ENCODE measurements at regions not wholly inside any gene's neighbourhood (a gene's known extent, or its start where the extent isn't known, plus 50 kb on each side); places are given as distances from the start of the nearest gene placed in this dataset.

DNA sequence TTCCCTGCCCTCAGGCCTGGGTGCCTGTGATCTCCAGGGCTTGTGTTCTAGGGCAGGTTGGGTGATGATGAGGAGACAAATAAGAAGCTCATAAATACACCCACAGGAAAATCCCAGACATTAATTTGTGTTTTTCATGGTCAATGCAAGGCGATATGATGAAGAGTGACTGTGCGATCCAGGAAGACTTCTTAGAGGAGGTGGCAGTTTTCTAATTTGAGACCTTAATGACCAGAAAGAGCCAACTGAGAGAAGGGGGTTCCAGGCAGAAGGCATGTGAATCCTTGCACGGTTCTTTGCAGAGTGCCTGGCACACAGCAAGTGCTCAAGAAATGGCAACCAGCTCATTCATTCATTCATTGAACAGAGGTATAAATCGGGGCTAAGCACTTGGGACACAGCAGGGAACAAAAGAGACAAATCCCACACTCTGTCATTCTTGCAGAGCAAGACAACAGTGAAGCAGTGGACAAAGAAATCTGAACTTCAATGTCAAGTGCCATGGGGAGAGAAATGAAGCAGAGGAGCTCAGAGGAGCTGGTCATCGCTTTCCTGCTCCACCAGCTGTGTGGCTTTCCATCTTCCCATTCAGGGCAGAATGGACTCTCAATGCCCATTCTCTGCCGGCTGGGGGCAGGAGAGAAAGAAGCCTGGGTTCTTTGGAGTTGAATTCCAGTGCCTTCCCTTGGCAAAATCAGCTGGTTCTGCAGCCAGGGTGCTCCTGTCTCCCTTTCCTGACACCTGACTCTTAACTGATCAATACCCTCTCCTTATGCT, 128.3 kb downstream of the AACS start:
- no peak for DNase-seq (ENCODE audit: low spot score)

DNA sequence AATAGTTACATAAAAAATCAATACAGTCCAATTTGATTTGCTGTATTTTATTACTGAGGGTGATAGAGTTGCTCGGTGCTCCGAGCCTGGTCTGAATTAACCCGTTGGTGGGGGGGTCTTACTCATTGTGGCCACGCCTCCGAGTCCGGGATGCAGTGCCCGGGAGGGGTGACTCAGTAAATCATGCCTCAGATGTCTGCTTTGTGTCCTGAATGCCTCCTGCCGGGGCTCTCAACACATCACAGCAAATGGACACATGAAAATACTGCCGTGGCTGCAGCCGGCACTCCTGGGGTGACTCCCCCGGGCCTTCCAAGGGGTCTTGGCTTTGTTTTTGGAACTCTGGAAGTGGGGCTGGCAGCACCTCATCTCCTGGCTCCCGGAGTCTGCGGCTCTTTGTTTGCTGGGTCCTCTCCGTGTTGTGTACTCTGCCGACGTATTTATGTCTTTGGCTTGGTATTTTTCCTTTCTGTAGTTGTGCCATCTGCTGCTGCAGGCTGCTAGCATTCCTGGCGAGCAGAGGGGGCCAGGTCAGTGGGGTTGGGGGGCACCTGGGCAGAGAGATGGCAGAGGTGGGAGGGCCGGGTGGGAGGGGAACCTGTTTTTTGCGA, 129.0 kb downstream of the AACS start:
- no peak for DNase-seq (ENCODE audit: low spot score)

DNA sequence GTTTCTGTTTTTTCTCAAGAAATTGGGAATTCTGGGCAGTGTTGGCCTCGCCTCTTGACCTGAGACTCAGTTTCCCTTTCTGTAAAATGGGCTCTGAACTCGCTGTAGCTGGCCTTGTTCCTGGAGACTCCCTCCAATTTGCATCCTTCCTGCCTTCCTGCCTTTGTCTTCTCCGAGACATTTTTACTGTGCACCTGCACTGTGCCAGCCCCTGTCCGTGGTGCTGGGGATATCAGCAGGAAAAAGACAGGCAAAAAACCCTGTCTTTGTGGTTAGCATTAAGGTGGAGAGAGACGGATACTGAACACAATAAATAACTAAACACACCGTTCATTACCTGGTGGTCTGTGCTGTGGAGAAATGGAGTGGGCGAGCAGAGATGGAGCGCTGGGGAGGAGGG, 129.8 kb downstream of the AACS start:
- no peak for DNase-seq (ENCODE audit: low spot score)

DNA sequence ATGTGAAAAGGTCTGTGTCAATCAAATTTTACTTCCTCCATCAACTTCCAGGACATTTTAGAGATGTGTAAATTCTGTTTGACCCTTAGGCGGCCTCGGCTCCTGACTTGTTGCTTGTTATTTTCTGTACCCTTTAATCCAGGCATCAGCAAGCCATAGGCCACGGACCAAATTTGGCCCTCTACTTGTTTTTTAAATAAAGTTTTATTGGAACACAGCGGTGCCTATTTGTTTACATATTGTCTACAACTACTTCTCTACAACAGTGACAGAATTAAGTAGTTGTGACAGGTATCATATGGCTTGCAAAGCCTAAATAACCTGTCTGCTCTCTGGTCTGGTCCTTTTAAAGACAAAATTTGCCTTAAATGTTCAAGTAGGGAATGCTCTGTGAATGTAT, 132.1 kb downstream of the AACS start:
- DNase-seq (ENCODE audit: low spot score), result no peak

DNA sequence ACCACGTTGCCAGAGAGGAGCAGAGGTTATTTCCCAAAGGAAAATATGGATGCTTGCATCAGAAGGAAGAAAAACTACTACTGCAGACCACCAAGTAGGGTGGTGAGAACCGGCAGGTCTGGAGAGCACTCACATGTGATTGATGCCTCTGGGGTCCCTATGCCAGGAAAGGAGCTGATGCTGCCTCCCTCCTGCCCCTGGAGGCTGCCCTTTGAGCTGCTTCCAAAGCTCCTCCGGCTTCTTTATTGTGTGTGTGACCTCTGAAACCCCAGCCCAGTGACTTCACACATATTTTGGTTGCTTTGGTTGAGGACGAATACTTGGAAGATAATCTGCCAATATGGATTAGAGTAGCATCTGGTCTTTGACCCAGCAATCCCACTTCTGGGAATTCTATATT, 133.4 kb downstream of the AACS start:
- DNase-seq (ENCODE audit: low spot score), result no peak

DNA sequence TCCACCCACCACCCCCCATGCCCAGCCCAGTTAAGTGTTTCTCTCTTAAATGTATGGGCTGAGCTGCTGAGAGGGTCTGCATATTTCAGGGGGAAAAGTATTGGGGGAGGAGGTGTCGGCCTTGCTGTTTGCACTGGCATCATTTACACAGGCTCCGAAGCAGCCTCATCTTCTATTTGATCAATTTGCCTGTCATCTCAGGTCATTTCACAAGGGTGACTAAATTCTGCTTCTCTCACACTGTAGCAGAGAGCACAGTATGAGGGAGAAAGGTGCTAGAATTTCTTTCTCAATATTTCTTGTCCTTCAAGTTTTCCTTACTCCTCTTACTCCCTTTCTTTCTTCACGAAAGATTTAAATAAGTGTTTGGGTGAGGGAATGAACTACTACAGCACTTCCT, 135.9 kb downstream of the AACS start:
- DNase-seq (ENCODE audit: low spot score), result no peak

DNA sequence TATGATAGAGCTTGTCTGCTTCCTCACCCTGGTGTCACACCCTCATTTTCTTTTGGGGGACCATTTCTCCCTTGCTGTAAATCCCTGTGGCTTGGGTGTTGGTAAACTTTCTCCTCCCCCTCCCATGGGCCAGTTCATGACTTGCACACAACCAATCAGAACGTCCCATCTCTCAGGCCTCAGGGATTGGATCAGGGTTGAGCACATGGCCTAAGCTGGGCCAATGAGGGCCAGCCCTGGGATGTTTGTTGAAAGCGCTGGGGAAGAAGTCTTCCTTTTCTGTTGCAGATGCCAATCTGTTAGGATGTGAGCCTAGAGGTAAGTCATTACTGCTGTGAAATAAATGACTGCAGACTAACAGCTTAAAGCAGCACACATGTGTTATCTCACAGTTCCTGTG, 136.7 kb downstream of the AACS start:
- DNase-seq (ENCODE audit: low spot score), result no peak

DNA sequence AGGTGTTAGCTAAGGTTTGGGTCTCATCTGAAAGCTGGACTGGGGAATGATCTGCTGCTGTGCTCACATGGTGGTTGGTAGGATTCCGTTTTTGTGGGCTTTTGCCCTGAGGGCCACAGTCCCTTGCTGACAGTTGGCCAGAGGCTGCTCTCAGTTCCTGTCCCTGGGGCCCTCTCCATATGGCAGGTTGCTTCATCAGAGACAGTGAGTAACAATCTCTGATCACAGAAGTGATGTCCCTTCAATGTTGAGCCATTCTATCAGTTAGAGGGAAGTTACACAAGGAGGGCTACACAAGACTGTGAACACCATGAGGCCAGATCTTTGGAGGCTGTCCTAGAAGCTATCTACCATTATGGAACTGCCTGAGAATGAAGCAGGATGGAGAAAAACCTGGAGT, 137.2 kb downstream of the AACS start:
- DNase-seq (ENCODE audit: low spot score), result no peak

DNA sequence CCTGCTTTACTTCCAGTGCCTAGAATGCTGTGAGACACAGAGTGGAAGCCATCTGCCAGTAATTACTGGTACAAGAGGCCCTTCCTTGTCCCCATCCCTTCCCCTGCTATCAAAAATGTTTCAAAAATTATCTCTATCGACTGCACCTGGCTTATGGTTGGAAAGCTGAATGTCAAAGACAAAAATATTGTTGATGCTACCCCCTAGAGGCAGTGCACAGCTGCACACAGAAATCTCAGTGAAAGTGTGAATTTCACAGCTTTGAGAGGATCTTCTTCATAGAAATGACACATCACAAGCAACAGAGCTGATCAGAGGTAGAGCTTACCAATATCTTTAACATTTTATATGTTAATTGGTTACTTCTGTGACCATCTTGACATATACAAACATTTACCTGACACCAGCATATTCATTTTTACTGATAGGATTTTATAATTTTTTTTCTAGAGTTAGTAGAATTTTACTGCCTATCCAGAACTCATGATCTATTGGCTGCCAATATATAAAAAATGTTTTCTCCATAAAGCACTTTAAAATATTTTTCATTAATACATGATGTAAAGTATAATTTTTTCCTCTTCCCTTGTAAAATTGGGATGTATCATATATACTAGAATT, 138.0 kb downstream of the AACS start:
- peak; percentile 54 for DNase-seq (ENCODE audit: low spot score)

DNA sequence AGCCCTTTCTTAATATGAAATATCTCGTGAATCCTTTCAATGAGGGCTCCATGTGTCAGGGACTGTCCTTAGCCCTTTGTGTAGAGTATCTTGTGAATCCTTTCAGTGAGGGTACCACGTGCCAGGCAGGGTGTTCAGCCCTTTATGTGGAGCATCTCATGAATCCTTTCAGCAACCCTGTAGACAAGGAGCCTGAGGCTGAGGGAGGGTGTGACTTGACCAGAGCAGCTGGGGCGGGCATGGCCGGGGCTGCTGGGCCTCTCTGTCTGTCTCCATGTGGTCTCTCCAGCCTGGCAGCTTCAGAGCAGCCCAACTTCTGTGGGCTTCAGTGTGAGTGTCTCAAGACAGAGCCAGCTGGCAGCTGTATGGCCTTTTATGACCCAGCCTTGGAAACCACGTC, 140.2 kb downstream of the AACS start:
- DNase-seq (ENCODE audit: low spot score), result no peak

DNA sequence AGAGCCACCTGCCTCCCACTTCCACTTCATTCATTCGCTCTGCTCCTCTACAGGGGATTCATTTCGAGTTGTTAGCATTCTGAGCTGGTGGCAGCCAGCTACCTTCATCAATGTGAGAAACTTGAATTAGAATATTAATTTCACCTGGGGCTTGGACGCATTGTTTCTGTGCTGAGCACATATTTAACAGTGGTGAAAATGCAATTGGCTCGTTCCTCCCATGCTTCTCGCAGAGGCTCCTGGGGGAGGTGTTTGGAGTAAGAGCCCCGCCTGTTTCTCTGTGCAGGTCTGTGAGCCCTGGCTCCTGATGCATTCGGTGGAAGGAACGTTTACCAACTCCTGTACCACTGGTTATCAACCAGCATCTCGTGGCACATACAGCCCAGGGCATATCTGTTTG, 141.5 kb downstream of the AACS start:
- DNase-seq (ENCODE audit: low spot score), result no peak

DNA sequence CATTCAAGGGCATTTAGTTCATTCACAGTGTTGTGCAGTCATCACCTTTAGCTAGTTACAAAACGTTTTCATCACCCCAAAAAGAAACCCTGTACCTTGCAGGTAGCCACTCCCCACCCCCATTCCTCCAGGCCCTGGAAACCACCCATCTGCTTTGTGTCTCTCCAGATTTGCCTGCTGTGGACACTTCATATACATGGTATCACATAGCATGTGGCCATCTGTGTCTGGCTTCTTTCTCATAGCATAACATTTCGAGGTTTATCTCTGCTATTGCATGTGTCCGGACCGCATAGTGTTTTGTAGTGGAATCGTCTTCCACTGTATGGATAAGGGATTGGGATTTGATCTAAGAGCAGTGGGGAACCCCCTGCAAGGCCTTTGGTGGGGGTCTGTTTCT, 143.1 kb downstream of the AACS start:
- no peak for DNase-seq (ENCODE audit: low spot score)

DNA sequence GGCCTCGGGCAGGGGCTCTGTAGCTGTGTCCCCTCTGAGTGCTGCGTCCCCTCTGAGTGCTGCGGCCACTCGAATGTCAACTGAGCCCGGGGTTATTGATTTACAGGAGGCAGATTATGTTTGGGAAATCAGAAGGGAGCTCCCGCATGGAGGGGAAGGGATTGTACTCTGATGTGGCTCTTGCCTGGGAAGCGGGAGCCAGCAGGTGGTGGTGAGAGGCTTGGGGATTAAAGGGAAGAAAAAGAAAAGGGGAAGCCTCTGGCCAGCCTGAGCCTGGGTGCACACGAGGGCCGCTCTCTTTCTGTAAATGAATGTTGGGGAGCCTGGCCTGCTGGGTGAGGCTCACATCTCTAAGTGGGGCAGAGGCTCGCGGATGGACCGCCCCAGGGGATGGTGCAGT, 143.7 kb downstream of the AACS start:
- DNase-seq (ENCODE audit: low spot score), result no peak

DNA sequence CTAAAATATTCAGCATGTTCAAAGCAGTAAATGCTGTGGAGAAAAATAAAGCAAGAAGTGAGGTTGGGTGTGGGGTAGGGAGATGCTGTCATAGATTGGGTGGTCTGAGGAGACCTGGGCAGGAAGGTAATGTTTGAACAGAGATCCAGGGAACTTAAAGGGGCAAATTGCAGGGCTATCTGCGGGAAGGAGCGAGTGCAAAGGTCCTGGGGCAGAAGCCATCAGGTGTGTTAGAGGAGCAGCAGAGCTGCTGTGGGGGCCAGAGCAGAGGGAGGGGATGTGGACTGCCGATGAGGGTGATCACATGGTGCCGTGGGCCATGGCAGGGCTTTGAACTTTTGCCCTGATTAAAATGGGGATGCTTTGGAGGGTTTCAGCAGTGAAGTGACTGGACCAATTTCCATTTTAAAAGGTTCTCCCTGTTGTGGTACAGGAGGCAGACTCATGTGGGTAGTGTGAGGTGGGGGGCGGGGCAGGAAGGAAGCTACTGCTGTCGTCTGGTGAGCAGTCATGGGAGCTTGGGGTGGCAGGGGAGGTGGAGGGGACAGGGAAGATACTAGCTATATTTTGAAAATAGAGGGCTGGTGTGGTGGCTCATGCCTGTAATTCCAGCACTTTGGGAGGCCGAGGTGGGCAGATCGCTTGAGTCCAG, 145.0 kb downstream of the AACS start:
- DNase-seq (ENCODE audit: low spot score), result no peak

DNA sequence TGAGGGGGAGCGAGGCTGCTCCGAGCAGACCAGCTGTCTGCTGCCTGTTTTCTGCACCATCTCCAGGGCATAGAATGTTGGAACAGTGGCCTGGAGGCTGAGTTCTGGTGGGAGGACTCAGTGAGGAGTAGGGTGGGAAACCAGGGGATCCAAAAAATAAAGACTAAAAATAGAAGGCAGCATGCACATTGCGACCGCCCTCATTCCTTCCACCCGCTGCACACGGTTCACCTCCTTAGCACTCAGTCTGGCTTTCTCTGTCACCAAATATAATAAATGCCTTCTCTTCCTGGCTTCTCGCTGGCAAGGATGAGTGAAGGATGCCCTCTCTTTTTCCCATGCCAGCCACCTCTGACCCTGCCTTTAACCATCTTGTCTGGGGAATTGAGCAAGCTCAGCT, 146.2 kb downstream of the AACS start:
- DNase-seq (ENCODE audit: low spot score), result no peak

DNA sequence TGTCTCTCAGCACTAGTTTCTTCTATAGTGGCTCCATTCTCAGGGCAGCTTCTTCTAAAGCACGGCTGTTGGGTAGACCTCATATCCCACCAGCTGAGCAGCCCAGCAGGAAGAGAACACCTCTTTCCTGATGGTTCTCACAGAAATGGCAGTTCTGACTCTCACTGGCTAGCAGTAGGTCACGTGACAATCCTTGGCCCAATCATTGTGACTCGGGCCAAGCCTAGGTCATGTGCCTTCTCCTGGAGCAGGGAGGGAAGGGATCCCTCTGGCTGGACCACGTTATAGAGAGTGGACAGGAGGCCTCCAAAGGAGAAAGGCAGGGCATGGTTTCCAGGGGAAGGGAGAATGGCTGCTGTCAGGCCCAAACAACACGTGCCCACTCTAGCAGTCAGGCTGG, 149.1 kb downstream of the AACS start:
- DNase-seq (ENCODE audit: low spot score), result no peak

DNA sequence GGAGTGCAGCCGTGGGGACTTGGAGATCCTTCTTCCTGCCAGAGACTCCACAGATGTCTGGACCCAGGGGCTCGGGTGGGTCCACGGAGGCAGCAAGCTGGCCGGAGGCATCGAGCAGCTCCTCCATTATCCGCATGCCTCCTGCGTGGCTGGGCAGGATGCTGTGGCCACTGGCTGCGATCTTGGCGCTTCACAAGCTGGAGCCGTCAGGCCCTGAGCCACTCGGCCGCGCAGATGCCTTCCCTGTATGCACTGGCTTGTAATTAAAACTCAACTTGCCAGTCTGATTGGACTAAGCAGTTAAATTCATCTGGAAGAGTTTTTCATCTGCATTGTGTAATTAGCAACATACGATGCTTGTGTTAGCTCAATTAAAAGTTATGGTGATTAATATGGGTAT, 151.5 kb downstream of the AACS start:
- DNase-seq (ENCODE audit: low spot score), result no peak

DNA sequence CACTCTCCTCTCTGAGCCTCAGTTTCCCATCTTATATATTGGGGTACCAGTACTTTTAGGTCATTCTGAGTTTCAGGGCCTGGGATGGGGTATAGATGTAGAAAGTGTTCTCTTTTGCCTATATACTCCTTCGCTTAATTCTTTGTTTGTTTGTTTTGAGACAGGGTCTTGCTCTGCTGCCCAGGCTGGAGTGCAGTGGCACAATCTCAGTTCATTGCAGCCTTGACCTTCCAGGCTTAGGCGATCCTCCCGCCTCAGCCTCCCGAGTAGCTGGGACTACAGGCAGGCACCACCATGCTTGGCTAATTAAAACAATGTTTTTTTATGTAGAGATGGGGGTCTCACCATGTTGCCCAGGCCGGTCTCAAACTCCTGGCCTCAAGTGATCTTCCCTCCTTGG, 152.1 kb downstream of the AACS start:
- no peak for DNase-seq (ENCODE audit: low spot score)

DNA sequence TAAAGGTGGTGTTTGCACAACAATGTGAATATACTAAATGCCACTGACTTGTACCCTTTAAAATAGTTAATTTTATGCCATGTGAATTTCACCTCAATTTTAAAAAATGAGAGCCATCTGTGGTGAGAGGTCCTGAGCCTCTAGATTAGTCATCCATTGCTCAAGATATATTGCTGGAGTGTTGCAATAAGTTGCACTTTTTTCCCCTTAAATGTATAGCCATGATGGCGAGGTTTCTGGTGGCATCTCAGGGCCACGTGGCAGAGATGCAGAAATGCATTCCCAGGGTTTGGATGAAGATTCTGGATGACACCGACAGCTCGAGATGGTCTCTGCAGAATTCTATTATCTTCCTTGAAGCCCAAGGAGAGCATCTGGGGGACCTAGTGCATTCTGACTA, 153.7 kb downstream of the AACS start:
- DNase-seq (ENCODE audit: low spot score), result no peak

DNA sequence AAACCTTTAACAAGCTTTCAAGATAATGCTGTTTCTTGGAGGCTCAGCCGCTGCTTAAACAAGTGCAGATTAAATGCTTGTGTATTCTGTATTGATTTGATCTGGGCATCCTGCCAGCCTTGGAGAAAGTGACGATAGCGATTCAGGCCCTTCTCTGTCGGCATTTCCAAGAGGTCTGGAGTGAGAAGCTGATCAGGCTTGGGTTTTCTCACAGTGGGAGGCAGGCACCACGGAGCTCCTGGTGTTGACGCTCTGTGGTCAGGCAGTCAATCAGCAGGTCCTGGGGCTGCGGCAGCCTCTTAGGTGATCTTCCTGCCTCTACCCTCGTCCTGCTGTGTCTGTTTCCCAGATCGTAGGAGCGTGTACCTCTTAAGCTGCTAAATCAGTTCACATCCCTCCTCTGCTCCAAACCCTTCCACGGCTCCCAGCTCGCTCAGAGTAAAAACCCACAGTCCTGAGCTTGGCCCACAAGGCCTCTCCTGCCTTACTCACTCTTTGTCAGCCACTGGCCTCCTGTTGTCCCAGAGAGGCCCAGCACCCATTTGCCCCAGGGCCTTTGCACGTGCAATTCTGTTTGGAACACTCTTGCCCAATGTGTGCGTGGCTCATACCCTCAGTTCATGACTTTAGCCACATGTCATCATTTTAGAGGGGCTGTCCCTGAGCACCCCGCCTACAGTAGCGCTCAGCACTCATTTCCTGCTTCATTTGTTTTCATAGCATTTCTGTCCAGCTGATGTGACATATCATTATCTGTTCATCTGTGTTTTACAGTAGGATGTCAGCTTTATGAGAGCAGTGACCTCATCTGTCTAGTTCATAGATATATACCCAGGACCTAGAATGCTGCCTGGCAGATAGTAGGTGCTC, 155.4 kb downstream of the AACS start:
- DNase-seq (ENCODE audit: low spot score), result peak; percentile 55

DNA sequence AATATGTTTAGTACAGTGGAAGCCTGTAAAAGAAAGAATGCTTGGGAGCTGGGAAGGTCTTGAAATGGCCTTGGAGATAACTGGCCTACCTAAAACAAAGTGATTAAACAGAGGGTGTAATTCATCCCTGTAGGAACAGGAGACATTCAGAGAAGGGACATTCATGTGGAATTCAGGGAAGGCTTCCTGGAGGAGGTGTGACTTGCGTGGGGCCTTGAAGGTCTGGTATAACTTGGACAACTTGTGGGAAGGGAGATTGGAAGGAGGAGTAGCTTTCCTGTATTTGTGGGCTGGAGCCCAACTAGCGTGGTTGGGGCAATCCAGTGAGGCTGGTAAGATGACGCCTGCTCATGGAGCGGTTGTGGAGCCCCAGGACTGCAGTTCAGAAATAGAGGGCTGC, 156.4 kb downstream of the AACS start:
- DNase-seq (ENCODE audit: low spot score), result no peak

DNA sequence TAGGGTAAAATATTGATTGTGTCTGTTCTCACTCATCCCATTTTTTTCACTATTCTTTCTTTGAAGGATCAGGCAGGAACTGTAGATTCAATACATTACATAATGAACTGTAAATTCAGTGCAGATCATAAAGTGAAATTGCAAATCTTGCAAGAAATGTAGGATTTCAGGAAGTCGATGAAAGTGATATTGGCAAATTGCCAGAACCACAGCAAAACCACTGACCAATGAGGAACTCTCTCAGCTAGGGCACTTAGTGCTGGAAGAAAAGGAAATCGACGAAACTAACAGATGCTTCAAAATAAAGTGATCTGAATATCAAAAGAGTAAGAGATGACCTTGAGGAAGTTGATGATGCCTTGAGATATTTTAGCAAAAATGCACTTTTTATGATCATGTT, 157.6 kb downstream of the AACS start:
- no peak for DNase-seq (ENCODE audit: low spot score)

All from HT-29 (cell line).